ENCODE measurements at regions not wholly inside any gene's neighbourhood (a gene's known extent, or its start where the extent isn't known, plus 50 kb on each side); places are given as distances from the start of the nearest gene placed in this dataset.

GRCh38 chr10:111516144-111516543, 439.3 kb downstream of the ADRA2A start (continued):
- TF ChIP-seq PRDM6 (tag by site-specific recombination; IDR thresholded peaks at IDR 0.05): no peak
- no peak for TF ChIP-seq ZNF211 (tag by site-specific recombination; IDR thresholded peaks at IDR 0.05; ENCODE audit: low read depth)
- no peak for TF ChIP-seq RBAK (tag by site-specific recombination; IDR thresholded peaks at IDR 0.05)
- no peak for TF ChIP-seq ZNF214 (tag by site-specific recombination; IDR thresholded peaks at IDR 0.05; ENCODE audit: borderline replicate concordance)
- no peak for TF ChIP-seq ZNF37A (tag by site-specific recombination; IDR thresholded peaks at IDR 0.05)
- no peak for TF ChIP-seq ZNF138 (tag by site-specific recombination; IDR thresholded peaks at IDR 0.05; ENCODE audit: borderline replicate concordance)
- TF ChIP-seq KLF9 (tag by site-specific recombination; IDR thresholded peaks at IDR 0.05; ENCODE audit: low read depth): no peak
- TF ChIP-seq ZBTB17 (tag by site-specific recombination; IDR thresholded peaks at IDR 0.05): no peak
- TF ChIP-seq ZBTB20 (tag by site-specific recombination; IDR thresholded peaks at IDR 0.05): no peak
- no peak for TF ChIP-seq ZNF354C (tag by site-specific recombination; IDR thresholded peaks at IDR 0.05; ENCODE audit: borderline replicate concordance, low read depth)
- no peak for TF ChIP-seq SETDB1 (IDR thresholded peaks at IDR 0.05; ENCODE audit: insufficient read length, low read length)
- TF ChIP-seq BCL11A (tag by site-specific recombination; IDR thresholded peaks at IDR 0.05; ENCODE audit: low read depth): no peak
- TF ChIP-seq ZNF280D (tag by site-specific recombination; IDR thresholded peaks at IDR 0.05): no peak

- no peaks in the 10 kb centered on the region for H3K4me1 ChIP-seq (ENCODE audit: control insufficient read depth, insufficient read depth, low read length)
- no peak overlapping the region for H3K4me3 ChIP-seq (ENCODE audit: low read depth, low read length)
- H3K9me3 ChIP-seq (ENCODE audit: control insufficient read depth, insufficient read depth, low read depth, low read length): no peaks in the 10 kb centered on the region
- ChIA-PET POLR2A (no interaction called here), CTCF (no interaction called here)
- no peak overlapping the region for H3K27ac ChIP-seq (ENCODE audit: extremely low read depth, low read depth, low read length)
- no peaks in the 10 kb centered on the region for H3K36me3 ChIP-seq (ENCODE audit: control insufficient read depth in 2 of 2, insufficient read depth in 1 of 2, low read length in 2 of 2)
- TF ChIP-seq ZSCAN23 (tag by site-specific recombination; IDR thresholded peaks at IDR 0.05) (no peak), HOXD13 (CRISPR knock-in tag; IDR thresholded peaks at IDR 0.05; ENCODE audit: borderline replicate concordance) (no peak), PRDM6 (tag by site-specific recombination; IDR thresholded peaks at IDR 0.05) (no peak), ZNF837 (tag by site-specific recombination; IDR thresholded peaks at IDR 0.05) (no peak), MEIS1 (CRISPR knock-in tag; IDR thresholded peaks at IDR 0.05; ENCODE audit: borderline replicate concordance) (no peak), ZFHX2 (tag by site-specific recombination; conservative IDR thresholded peaks at IDR 0.05) (no peak), ZFP37 (tag by site-specific recombination; IDR thresholded peaks at IDR 0.05) (no peak), ZNF416 (tag by site-specific recombination; IDR thresholded peaks at IDR 0.05) (no peak), PATZ1 (tag by site-specific recombination; IDR thresholded peaks at IDR 0.05) (no peak), ZNF133 (tag by site-specific recombination; IDR thresholded peaks at IDR 0.05) (no peak), ZEB2 (tag by site-specific recombination; IDR thresholded peaks at IDR 0.05) (no peak), ZNF704 (tag by site-specific recombination; IDR thresholded peaks at IDR 0.05) (no peak), ZNF571 (tag by site-specific recombination; IDR thresholded peaks at IDR 0.05) (no peak), ZNF560 (tag by site-specific recombination; IDR thresholded peaks at IDR 0.05; ENCODE audit: borderline replicate concordance) (no peak), ZNF501 (tag by site-specific recombination; IDR thresholded peaks at IDR 0.05) (no peak)
Observed at GRCh38 chr10:111522141-111522540, 445.3 kb downstream of the ADRA2A start.

Measured in HEK293 (cell line).